NCI-H1436 (cell line): ENCODE measurements at regions not wholly inside any gene's neighbourhood (a gene's known extent, or its start where the extent isn't known, plus 50 kb on each side); places are given as distances from the start of the nearest gene placed in this dataset.

ENCODE experiments used
- DNase-seq: peaks from one replicate; lab custom pipeline; 2025; lab: John Stamatoyannopoulos, UW

- no peak for DNase-seq
These were observed 243.7 kb upstream of the PHYHIPL start for GRCh38 chr10:58932577-58933314.

DNA sequence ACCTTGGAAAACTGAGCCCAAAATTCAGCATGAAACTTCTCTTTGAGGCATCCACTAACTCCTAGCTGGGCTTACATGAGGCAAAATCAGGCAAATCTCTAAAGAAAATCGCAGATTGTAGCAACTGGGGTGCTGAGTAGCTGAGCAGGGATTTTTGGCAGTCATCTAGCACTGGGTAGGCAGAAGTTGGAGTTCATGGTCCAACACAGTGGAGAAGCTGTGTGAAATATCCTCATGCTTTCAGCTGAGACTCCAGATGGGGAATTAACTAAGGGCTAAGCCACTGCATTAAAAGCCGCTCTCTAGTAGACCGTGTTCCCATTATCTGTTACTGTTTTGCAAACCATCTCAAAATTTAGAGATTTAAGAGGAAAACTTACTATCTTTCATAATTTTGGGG lies 240.1 kb upstream of the PHYHIPL start:
- DNase-seq = no peak

GRCh38 chr10:58937423-58937822 lies 239.0 kb upstream of the PHYHIPL start:
- DNase-seq = no peak

DNA sequence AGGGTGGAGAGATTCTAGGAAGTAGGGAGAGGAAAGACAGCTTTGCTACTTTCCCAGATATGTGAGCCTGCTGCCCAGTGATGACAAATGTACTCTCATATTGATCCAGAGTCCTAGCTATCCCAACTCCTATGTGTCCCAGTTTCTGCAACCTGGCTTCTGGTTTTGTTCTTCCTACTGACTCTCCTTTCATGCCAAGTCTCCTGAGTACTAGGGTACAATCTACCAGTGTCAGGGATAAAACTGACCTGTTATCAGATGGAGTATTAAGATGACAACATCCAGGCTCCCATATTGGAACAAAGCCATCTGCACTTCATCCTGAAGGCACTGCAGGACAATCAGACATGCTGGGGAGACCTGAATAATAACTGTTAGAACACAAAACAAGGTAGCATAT lies 233.7 kb upstream of the PHYHIPL start:
- DNase-seq = no peak

DNA sequence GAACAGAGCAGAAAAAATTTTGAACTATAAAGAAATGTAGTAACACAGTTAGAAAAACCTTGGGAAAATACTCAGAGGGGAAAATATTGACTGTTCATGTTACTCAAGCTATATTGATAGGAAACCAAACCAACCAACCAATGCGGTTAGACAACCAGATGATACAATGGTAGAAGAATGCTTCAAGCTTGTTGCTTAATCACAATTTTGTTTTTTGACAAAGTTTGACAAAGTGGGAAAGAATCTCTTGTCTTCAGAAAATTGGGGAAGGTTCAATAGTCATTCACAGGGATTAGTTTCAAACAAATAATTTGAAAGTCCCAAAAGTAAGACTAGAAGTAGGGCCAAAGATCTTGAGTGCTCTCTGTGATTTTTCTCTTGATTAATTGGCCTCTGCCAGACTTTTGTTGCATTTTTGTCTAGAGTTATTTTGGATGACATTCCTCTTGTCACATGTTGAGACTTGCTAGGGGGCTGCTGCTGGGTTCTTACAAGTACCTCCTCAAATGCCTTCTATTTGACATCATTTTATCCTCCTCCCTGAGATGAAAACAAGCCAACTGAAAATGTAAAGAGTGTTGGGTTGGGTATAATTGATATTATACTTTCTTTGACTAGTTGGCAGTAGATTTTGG lies 233.1 kb upstream of the PHYHIPL start:
- no peak for DNase-seq

GRCh38 chr10:58943960-58944359 lies 232.5 kb upstream of the PHYHIPL start:
- DNase-seq = no peak

DNA sequence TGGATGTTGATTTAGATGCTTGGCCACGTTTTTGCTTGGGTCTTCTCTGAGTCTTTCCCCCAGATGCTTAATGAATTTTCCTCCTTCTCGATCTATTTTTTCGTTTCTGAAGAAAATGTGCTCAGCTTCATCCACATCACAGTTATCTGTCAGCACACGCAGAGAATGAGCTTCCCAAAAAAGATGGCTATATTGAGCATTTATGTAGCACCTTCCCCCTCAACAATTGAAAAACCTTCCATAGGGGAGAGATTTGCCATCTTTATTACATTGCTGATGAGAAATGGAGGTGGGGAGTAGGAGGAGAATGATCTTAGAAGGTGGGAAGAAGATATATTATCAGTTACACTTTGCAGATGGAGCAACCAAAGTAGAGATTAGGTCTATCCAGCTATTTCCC lies 228.1 kb upstream of the PHYHIPL start:
- no peak for DNase-seq

- no peak for DNase-seq
These were observed 225.8 kb upstream of the PHYHIPL start for GRCh38 chr10:58950618-58951017.

GRCh38 chr10:58951087-58951486 lies 225.4 kb upstream of the PHYHIPL start:
- no peak for DNase-seq

DNA sequence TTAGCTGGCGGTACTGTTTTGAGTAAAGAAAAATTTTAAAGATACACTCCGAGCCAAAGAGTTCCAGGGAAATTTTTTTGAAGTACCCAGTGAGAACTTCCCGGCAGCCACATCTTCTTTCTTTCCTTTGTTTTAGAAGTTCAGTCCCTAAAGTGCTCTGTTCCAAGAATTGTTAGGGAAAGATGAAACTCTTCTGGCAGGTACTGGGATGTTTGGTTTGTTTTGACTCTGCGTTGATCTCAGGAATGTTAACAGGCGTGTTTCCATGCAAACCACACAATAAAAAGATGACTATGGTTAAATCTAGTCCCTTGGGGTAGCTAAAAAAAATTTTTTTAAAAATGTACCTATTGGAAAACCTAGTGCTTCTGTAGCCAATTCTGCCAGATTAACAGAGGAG lies 224.7 kb upstream of the PHYHIPL start:
- DNase-seq = no peak

- no peak for DNase-seq
These were observed 224.3 kb upstream of the PHYHIPL start for GRCh38 chr10:58952162-58952601.

- DNase-seq = peak; percentile 40
These were observed 223.5 kb upstream of the PHYHIPL start for GRCh38 chr10:58952747-58953466.

DNA sequence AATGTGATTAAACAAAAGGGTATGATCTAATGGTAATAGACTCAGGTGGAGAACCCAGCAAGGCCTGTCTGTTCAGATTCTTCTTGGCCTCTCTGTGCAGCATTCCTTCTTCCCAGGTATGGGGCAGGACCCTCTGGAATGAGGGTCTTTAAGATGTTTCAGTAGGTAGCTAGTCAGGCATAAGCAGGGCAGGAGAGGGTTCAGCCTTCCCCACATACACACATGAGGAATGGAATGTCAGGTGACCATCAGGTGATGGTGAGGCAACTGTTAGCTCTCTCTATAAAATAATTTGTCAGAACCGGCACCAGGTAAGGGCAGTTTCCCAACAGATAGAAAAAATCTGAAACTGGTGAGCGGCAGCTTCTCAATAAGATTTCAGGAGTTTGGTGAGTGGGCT lies 222.3 kb upstream of the PHYHIPL start:
- DNase-seq = no peak

DNA sequence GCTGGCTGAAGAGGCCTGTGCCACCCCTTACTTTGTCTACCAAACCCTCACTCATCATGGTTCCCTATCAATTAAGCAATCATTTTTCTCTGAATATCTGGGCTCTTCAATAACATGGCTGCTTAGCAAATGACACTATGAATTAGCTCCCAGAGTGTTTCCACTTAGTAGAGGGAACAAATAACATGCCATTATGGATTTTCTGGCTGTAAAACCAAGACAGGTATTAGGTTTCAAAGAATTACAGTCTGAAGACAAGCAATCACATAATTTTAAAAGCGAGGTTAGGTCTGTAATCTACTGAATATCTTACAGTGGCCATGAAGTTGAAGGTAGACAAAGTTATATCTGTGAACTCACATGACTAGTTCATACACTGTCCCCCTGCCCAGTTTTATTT lies 220.8 kb upstream of the PHYHIPL start:
- peak; percentile 38 for DNase-seq

GRCh38 chr10:58956926-58957325 lies 219.5 kb upstream of the PHYHIPL start:
- no peak for DNase-seq

- no peak for DNase-seq
These were observed 218.9 kb upstream of the PHYHIPL start for GRCh38 chr10:58957517-58957916.

DNA sequence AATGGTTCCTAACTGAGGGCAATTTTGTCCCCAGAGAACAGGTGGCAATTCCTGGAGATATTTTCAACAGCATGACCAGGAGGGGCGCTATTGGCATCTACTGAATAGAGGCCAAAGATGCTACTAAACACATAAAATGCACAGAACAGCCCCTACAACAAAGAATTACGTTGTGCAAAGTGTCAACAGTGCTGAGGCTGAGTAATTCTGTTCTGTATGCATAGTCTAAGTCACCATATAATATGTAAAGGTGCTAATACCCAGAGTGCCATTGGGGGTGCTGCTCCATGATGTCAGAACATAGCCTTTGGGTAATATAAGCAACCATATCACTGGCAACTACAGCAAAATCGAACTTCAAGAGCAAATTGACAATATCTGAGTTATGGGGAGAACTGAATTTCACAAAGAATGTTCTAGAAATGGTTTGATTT lies 213.3 kb upstream of the PHYHIPL start:
- no peak for DNase-seq

DNA sequence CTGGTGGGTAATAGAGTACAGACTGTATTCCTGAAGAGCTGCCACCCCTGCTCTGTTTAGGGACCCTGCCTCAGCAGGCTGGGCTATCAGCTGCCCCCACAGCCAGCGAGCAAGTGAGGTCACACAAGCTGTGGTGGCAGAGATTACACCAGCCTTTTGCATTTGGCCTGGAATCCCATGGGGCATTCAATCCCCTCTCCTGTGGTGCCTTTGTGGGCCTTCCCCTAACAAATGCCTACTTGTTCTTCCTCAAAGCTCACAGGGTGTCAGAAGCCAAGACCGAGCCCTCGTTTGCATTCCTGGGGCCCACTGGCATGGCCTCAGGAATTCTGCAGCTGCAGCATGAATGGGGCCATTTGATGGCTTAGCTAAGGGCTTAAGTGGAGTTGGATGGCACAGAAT lies 212.7 kb upstream of the PHYHIPL start:
- DNase-seq = no peak

DNA sequence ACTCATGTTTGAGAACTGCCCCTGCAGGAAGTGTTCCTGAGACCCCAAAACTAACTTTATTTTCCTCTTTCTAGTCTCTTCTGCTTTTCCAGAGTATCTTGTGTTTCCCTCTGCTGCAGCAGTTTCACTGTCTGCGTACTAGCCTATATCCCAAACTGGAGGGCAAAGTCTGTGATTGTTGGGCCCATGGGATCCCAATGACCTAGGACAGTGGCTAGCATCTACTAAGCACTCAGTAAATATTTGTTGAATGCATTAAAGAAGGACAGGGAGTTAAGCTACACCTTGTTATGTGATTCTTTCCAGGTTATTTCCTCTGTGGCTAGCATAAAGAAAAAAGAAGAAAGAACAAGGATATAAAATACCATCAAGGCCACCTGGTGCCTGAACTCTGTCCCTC lies 210.6 kb upstream of the PHYHIPL start:
- no peak for DNase-seq

DNA sequence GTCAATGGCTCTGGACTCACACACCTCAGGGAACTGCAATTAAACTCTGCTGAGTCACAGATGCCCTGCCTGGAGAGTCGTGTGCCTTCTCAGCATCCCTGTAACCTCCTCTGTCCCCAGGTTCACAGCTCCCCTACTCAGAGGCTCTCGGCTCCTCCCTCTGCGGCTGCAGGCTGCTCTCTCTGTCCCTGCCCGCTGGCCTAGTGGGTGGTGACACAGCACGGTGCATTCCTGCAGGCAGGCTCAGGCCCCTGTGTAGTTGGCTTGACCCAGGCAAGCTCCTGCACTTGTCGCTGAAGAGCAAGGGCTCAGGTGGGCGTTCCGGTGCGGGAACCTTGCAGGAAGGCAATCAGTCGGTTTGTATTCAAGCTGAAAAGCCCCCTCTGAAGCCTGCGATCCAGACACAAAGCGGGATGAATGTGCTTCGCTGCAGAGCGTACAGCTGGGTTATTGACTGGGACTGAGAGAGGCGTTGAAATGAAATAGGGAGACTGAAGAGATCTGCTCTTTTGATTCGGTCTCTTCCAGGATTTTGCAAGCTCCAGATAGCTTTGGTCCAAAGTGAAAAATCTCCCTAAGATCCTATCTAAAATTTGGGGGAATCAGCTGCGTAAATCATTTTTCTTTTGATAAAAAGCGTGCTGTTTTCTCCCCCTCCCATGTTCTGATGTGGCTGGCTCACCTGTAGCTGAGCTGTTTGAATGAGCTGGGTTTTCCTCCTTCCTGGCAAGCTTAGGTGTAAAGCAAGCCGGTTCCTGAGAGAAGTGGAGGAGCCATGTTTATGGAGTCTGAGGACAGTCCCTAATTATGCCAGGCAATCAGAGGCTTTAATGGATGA lies 208.7 kb upstream of the PHYHIPL start:
- peak; percentile 59 for DNase-seq

DNA sequence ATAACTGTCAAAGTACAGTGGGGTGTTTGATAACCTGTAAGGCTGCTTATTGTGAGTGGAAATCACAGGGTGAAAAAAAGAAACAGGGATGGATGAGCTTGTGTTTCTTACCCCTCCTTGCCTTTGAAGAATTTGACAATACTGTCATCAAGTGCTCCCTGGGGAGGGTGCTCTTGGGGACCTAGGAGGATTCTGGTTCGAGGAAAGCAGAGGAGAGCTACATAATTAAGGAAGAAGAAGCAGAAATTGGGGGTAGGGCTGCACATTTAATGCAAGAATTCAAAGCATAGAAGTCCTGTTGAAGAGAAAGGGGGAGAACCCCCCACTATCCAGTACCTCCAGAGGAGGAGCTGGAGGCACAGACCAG lies 208.1 kb upstream of the PHYHIPL start:
- DNase-seq = peak; percentile 38

- no peak for DNase-seq
These were observed 206.9 kb upstream of the PHYHIPL start for GRCh38 chr10:58969576-58969975.
